ENCODE measurements at regions not wholly inside any gene's neighbourhood (a gene's known extent, or its start where the extent isn't known, plus 50 kb on each side); places are given as distances from the start of the nearest gene placed in this dataset.

DNA sequence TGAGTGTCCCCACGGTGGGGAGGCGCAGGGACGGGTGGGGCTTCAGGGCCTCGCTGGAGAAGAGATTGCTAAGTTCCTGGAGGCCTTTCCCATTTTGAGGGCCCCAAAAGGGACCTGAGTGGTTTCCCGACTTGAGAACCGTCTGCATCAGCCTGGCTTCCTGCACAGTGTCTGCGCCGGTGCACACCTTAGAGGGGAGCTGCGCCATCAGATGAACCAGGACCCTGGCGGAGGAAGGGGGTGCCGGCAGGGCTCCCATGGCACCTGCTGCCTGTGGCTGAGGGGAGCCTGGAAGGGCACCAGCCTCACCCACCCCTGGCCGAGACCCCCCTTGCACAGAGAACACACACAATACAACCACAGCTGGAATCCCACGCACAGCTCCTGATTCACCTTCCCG is 465.1 kb upstream of the MYT1L start:
- Mint-ChIP-seq H3K36me3 (ENCODE audit: insufficient read depth) (no peaks in the 10 kb centered on the region), H3K4me3 (ENCODE audit: low read depth) (no peak overlapping the region), H3K27me3 (peaks cover 25% of the 10 kb centered on the region), H3K9me3 (ENCODE audit: low read depth) (peaks cover 1% of the 10 kb centered on the region), H3K4me1 (ENCODE audit: low read depth) (no peaks in the 10 kb centered on the region), H3K27ac (no peak overlapping the region)
- no peak for TF ChIP-seq CTCF (IDR thresholded peaks at IDR 0.05; ENCODE audit: unreplicated experiment)
- DNase-seq (ENCODE audit: low spot score, unreplicated experiment), result no peak

DNA sequence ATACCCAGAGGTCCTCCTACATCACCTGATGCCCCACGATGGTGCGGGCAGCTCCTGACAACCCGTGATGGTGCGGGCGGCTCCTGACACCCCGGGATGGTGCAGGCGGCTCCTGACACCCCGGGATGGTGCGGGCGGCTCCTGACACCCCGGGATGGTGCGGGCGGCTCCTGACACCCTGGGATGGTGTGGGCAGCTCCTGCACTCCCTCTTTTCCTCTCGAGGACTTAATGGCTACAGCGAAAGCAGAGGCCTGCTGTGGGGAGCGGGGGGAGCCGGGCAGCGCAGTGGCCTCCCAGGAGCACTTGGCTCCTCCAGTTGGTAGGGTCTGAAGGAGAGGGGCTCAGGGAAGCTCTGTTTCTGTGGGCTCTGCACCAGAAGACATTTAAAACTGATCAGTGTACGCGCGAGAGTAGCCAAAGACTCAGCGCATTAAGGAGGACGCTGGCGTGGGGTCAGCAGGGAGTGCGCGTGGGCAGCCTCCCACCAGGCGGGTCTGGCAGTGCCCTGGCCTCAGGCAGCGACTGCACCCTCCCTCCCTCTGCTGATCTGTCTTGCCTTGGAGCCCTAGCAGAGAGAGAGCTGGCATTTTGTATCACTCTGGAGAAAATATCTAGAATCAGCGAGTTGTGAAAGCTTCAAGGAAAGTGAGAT is 464.5 kb upstream of the MYT1L start:
- H3K36me3 Mint-ChIP-seq (ENCODE audit: insufficient read depth), result no peaks in the 10 kb centered on the region
- H3K27me3 Mint-ChIP-seq, result peaks cover 25% of the 10 kb centered on the region
- no peaks in the 10 kb centered on the region for H3K9me3 Mint-ChIP-seq (ENCODE audit: low read depth)
- no peak overlapping the region for H3K27ac Mint-ChIP-seq
- no peak for DNase-seq (ENCODE audit: low spot score, unreplicated experiment)
- H3K4me1 Mint-ChIP-seq (ENCODE audit: low read depth), result no peaks in the 10 kb centered on the region
- no peak for TF ChIP-seq CTCF (IDR thresholded peaks at IDR 0.05; ENCODE audit: unreplicated experiment)
- H3K4me3 Mint-ChIP-seq (ENCODE audit: low read depth), result no peak overlapping the region

DNA sequence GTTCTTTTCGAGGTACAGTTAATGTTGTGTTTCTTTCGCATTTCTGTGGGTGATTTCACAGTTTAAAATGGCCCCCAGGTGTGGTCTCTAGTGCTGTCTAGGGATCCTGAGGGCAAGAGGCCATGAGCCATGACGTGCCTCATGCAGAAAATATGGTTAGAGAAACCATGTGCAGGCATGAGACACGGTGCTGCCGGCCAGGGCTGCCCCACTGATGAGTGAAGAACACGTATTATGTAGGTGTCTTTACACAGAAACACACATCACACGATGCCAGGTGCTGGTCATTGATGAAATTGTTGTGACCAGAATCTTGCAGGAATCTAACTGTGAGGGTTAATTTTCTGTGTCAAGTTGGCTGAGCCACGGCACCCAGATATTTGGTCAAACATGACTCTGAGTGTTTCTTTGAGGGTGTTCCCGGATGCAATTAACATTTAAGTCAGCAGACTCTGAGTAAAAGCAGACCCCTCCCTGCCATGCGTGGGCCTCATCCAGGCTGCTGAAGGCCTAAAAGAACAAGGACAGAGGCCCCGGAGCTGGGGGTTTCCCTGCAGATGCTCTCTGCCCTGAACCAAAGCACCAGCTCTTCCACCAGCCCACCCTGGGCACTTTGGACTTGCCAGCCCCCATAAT is 463.0 kb upstream of the MYT1L start:
- DNase-seq (ENCODE audit: low spot score, unreplicated experiment), result no peak
- no peak for TF ChIP-seq CTCF (IDR thresholded peaks at IDR 0.05; ENCODE audit: unreplicated experiment)
- Mint-ChIP-seq H3K9me3 (ENCODE audit: low read depth) (no peaks in the 10 kb centered on the region), H3K27ac (no peak overlapping the region), H3K36me3 (ENCODE audit: insufficient read depth) (no peaks in the 10 kb centered on the region), H3K4me3 (ENCODE audit: low read depth) (no peak overlapping the region), H3K4me1 (ENCODE audit: low read depth) (no peaks in the 10 kb centered on the region), H3K27me3 (peaks cover 15% of the 10 kb centered on the region)

- no peak overlapping the region for H3K27ac Mint-ChIP-seq
- TF ChIP-seq CTCF (IDR thresholded peaks at IDR 0.05; ENCODE audit: unreplicated experiment), result no peak
- no peaks in the 10 kb centered on the region for H3K4me1 Mint-ChIP-seq (ENCODE audit: low read depth)
Measured at GRCh38 chr2:2793514-2793913, 462.4 kb upstream of the MYT1L start.

GRCh38 chr2:2791606-2792005 is 460.5 kb upstream of the MYT1L start:
- Mint-ChIP-seq H3K4me1 (ENCODE audit: low read depth) (no peaks in the 10 kb centered on the region), H3K27me3 (no peaks in the 10 kb centered on the region), H3K4me3 (ENCODE audit: low read depth) (no peak overlapping the region), H3K27ac (no peak overlapping the region), H3K9me3 (ENCODE audit: low read depth) (no peaks in the 10 kb centered on the region), H3K36me3 (ENCODE audit: insufficient read depth) (no peaks in the 10 kb centered on the region)
- no peak for TF ChIP-seq CTCF (IDR thresholded peaks at IDR 0.05; ENCODE audit: unreplicated experiment)
- DNase-seq (ENCODE audit: low spot score, unreplicated experiment), result no peak

More at GRCh38 chr2:2793514-2793913, 462.4 kb upstream of the MYT1L start:
- no peaks in the 10 kb centered on the region for H3K9me3 Mint-ChIP-seq (ENCODE audit: low read depth)
- DNase-seq (ENCODE audit: low spot score, unreplicated experiment), result no peak
- no peaks in the 10 kb centered on the region for H3K36me3 Mint-ChIP-seq (ENCODE audit: insufficient read depth)
- no peak overlapping the region for H3K4me3 Mint-ChIP-seq (ENCODE audit: low read depth)
- peaks cover 12% of the 10 kb centered on the region for H3K27me3 Mint-ChIP-seq

All from progenitor cell of endocrine pancreas (in vitro differentiated cells).